Muscle of back (tissue), 3 donors: ENCODE measurements at regions not wholly inside any gene's neighbourhood (a gene's known extent, or its start where the extent isn't known, plus 50 kb on each side); places are given as distances from the start of the nearest gene placed in this dataset.

Experiments used
- DNase-seq, 3 donors: peaks; one replicate each; pipeline versions ENCODE4 v3.0.0 to v3.0.0-alpha.2; 2013

- DNase-seq: peak in 1 of 3 donors; percentile 7
Measured at GRCh38 chr4:35649778-35650177, 594.5 kb downstream of the ARAP2 start.

GRCh38 chr4:35652197-35652596 lies 592.1 kb downstream of the ARAP2 start:
- DNase-seq: no peak

- DNase-seq: no peak
Measured at GRCh38 chr4:35653451-35653850, 590.9 kb downstream of the ARAP2 start.

- no peak for DNase-seq
Measured at GRCh38 chr4:35673137-35673536, 571.2 kb downstream of the ARAP2 start.

GRCh38 chr4:35684755-35685154 lies 559.6 kb downstream of the ARAP2 start:
- DNase-seq: no peak

- no peak for DNase-seq
Measured at GRCh38 chr4:35689870-35690269, 554.4 kb downstream of the ARAP2 start.

- DNase-seq: no peak
Measured at GRCh38 chr4:35690271-35690670, 554.0 kb downstream of the ARAP2 start.

GRCh38 chr4:35695003-35695402 lies 549.3 kb downstream of the ARAP2 start:
- no peak for DNase-seq

- no peak for DNase-seq
Measured at GRCh38 chr4:35695421-35695820, 548.9 kb downstream of the ARAP2 start.

- DNase-seq: no peak
Measured at GRCh38 chr4:35697210-35697736, 547.0 kb downstream of the ARAP2 start.

- DNase-seq: no peak
Measured at GRCh38 chr4:35700663-35701062, 543.7 kb downstream of the ARAP2 start.

- no peak for DNase-seq
Measured at GRCh38 chr4:35709080-35709479, 535.2 kb downstream of the ARAP2 start.

- no peak for DNase-seq
Measured at GRCh38 chr4:35710343-35710742, 534.0 kb downstream of the ARAP2 start.

- no peak for DNase-seq
Measured at GRCh38 chr4:35711127-35711526, 533.2 kb downstream of the ARAP2 start.

GRCh38 chr4:35723973-35724372 lies 520.3 kb downstream of the ARAP2 start:
- DNase-seq: no peak

- DNase-seq: no peak
Measured at GRCh38 chr4:35725131-35725530, 519.2 kb downstream of the ARAP2 start.

GRCh38 chr4:35730414-35730813 lies 513.9 kb downstream of the ARAP2 start:
- DNase-seq: no peak

- no peak for DNase-seq
Measured at GRCh38 chr4:35734381-35735098, 509.8 kb downstream of the ARAP2 start.

GRCh38 chr4:35739308-35739707 lies 505.0 kb downstream of the ARAP2 start:
- no peak for DNase-seq

- DNase-seq: no peak
Measured at GRCh38 chr4:35754047-35754446, 490.3 kb downstream of the ARAP2 start.

- peak in 2 of 3 donors; percentile 38 to 64 for DNase-seq
Measured at GRCh38 chr4:35757836-35758235, 486.5 kb downstream of the ARAP2 start.

- no peak for DNase-seq
Measured at GRCh38 chr4:35760807-35761206, 483.5 kb downstream of the ARAP2 start.

GRCh38 chr4:35771571-35771970 lies 472.7 kb downstream of the ARAP2 start:
- no peak for DNase-seq

GRCh38 chr4:35772291-35772690 lies 472.0 kb downstream of the ARAP2 start:
- no peak for DNase-seq
